T1000 (cell line): ENCODE measurements at regions not wholly inside any gene's neighbourhood (a gene's known extent, or its start where the extent isn't known, plus 50 kb on each side); places are given as distances from the start of the nearest gene placed in this dataset.
A peak's percentile ranks its signal among the peaks of the same experiment; 100 is the strongest.
"Not testable (repeated sequence)": the region's sequence is repeated elsewhere in the genome, so short reads cannot be mapped to it uniquely, and the experiment has no call there.

Source experiments
- DNase-seq: peaks from one replicate; lab custom pipeline; 2025; ENCODE audit warnings: mixed read lengths; lab: John Stamatoyannopoulos, UW

DNA sequence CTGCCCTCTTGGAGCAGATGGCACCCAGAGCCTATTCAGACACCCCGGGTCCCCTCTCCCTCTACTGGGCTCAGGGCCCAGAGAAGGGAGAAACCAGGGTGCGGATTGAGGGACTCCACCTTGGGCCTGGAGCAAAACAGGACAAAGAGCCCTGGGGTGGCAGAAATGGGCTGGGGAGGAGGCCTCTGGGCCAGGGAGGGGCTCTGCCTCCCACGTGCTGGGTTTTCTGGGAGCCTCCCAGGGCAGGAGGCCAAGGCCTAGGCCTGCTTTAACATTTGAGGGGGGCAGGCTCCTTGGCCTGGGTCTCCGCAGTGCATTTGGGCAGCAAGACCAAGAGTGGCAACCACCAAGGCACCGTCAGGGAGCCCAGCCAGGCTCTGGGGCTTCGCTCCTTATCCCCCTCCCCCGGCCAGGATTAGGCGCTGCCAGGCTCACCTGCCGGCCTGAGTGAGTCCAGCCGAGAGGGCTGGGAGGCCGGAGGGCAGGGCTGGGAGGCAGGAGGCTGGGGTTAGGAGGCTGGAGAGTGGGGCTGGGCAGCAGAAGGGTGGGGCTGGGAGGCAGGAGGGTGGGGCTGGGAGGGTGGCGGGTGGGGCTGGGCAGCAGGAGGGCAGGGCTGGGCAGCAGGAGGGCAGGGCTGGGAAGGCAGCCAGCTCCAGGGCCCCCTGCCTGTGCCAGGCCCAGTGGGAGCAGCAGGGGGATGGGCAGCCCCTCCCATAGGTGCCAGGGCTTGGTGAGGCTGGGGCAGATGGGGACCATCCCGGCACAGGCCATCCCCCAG is 101.8 kb upstream of the EIF5 start:
- DNase-seq, result no peak

GRCh38 chr14:103232831-103233319 is 101.2 kb upstream of the EIF5 start:
- DNase-seq, result no peak

DNA sequence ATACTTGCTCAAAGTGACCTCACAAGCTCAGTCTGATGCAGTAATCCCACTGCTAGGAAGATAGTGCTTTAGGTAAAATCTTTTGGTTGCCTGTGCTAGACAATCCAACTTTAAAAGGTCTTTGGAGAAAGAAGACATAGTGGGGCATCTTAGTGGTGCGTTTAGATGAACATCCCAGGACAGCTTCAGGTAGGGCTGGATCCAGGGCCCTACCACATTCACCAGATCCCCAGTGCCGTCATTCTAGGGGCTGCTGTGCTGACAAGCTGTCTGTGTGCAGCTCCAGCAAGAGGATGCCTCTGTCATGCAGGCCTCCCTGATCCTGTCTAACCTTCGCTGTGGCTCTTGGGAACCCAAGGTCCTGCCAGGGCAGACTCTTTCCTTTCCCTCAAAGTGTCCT is 100.7 kb upstream of the EIF5 start:
- no peak for DNase-seq

GRCh38 chr14:103234826-103235225 is 99.2 kb upstream of the EIF5 start:
- DNase-seq, result not testable (repeated sequence)

DNA sequence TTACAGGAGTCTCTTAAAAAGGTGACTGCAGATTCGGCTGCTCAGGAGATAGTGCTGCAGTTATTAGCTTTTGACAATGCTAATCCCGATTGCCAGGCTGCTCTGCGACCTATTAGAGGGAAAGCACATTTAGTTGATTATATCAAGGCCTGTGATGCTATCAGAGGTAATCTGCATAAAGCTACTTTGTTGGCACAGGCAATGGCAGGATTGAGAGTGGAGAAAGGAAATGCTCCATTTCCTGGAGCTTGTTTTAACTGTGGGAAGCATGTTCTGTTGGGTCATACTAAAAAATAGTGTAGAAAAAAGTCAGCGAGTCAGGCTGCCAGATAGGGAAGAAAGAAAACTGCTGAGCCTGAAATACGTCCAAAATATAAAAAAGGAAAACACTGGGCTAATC is 98.5 kb upstream of the EIF5 start:
- DNase-seq, result not testable (repeated sequence)

GRCh38 chr14:103239751-103240150 is 94.3 kb upstream of the EIF5 start:
- no peak for DNase-seq

DNA sequence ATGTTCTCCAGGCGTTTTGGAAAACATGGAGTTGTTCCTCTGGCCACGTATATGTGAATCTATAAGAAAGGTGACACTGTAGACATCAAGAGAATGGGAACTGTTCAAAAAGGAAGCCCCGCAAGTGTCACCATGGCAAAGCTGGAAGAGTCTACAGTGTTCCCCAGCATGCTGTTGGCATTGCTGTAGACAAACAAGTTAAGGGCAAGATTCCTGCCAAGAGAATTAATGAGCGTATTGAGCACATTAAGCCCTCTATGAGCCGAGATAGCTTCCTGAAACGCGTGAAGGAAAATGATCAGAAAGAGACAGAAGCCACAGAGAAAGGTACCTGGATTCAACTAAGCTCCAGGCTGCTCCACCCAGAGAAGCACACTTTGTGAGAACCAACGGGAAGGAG is 92.5 kb upstream of the EIF5 start:
- DNase-seq, result no peak

- no peak for DNase-seq
Measured at GRCh38 chr14:103243764-103244737, 90.0 kb upstream of the EIF5 start.

DNA sequence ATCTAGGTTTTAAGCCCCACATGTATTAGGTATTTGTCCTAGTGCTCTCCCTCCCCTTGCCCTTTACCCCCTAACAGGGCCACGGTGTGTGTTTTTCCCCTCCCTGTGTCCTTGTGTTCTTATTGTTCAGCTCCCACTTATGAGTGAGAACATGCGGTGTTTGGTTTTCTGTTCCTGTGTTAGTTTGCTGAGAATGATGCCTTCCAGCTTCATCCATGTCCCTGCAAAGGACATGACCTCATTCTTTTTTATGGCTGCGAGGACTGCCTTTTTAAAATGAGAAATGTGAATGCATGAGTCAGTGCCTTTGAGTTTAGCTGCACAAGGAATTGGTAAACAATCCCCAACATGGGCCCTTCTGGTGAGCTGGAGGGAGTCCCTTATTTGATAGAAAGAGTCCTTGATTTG is 88.4 kb upstream of the EIF5 start:
- not testable (repeated sequence) for DNase-seq

DNA sequence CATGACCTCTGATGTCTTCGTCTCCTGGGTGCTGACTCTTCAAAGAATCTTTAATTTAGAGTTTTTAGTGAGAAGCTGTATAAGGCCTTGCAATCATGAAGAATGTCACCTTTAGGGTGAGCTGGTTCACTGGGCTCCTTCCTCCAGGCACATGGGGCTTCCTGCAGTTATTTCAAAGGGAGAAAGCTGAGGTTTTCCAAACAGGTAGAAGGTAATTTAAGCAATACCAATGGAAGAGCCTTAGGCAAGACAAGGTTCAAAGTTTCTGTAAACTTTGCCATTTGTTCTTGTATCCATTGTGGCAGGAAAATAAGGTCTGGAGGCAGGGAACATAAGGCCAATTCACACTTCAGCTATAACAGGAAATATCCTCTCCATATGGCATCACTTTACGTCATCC is 88.0 kb upstream of the EIF5 start:
- DNase-seq, result no peak

DNA sequence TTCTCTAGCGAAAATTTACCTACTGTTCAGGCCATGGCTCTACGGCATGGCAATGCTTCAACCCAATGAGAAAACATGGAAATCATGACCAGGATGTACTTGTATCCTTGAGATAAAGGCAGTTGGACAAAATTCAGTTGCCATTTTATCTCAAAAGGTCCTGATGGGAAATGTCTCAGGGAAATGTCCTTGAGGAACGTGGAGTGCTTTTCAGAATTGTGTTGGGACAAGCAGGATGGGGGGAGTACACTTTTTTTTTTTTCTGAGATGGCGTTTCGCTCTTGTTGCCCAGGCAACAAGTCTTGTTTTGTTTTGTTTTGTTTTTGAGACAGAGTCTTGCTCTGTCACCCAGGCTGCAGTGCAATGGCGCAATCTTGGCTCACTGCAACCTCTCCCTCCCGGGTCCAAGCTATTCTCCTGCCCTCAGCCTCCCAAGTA is 86.8 kb upstream of the EIF5 start:
- DNase-seq, result no peak

DNA sequence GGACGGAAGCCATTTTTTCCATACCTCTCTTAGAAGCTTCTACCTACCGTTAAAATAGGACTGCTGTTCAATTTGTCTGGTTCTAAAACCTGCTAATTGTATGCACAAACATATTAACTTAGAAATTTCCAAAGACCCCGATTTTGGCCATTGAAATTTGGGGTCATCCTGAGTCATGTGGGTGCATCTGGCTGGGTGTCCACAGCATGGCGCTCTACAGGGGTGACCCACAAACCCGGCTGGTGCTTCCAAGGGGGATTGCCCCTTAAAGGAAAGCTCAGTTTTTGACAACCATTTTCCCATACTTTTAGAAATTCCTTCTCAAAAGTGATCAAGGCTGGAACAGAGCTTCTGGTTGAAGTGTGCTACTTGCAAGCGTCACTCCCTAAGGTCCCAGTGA is 83.9 kb upstream of the EIF5 start:
- no peak for DNase-seq

DNA sequence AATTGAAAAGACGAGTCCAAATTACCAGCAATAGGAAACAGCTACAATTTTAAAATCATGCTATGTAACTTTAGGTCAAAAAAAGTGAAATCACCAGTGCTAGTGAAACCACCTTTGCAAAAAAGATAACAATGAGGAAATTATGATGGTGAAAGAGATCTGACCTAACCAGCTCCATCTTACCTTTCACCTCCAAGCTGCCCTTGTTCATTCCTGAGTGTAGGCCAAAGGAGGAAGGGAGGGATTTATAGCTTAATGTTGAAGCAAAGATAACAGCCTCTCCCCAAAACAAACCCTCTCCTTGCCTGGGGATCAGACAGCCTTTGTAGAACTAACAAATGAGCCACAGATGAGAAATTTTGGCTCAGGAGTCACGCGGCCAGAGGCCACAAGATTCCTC is 83.2 kb upstream of the EIF5 start:
- DNase-seq, result no peak

GRCh38 chr14:103255555-103255954 is 78.5 kb upstream of the EIF5 start:
- DNase-seq, result no peak

DNA sequence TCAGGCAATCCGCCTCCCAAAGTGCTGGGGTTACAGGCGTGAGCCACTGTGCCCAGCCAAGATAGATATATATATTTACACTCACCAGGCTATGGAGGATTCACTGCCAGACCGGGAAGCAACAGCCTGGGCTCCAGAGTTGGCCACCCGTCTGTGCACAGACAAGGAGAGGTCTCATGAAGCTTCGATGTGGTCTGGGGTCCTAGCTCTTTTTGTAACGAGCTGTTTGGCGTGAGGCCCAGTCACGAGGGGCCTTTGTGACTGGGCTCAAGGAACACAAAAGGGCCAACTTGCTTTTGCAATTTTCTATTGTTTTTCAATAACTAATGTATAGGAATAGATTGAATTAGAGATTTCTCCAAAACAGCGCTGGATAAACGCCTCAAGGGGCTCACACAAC is 77.6 kb upstream of the EIF5 start:
- DNase-seq, result no peak

DNA sequence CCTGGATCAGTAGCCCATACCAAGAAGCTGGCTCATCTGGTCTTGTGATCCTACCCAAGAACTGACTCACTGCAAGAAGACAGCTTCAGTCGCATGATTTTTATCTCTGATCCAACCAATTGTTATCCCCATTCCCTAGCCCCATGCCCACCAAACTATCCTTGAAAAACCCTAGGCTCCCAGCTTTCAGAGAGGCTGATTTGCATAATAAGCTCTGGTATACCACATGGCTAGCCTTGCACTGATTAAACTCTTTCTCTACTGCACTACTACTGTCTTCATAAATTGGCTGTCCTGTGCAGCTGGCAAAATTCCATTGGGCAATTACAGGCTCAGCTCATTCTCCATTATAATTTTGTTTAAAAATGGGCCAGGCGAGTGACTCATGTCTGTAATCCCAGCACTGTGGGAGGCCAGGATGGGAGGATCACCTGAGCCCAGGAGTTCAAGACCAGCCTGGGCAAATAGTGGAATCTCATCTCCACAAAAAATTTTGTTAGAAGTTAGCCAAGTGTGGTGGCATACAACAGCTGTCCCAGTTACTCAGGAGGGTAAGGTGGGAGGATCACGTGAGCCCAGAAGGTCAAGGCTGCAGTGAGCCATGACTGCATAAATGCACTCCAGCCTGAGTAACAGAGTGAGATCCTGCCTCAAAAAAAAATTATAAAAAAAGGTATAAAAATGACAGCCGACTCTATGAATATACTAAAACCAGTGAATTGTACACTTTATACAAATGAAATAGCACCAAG is 76.7 kb upstream of the EIF5 start:
- DNase-seq, result peak; percentile 17

- DNase-seq, result no peak
Measured at GRCh38 chr14:103258211-103258610, 75.8 kb upstream of the EIF5 start.

- no peak for DNase-seq
Measured at GRCh38 chr14:103259184-103259583, 74.9 kb upstream of the EIF5 start.

DNA sequence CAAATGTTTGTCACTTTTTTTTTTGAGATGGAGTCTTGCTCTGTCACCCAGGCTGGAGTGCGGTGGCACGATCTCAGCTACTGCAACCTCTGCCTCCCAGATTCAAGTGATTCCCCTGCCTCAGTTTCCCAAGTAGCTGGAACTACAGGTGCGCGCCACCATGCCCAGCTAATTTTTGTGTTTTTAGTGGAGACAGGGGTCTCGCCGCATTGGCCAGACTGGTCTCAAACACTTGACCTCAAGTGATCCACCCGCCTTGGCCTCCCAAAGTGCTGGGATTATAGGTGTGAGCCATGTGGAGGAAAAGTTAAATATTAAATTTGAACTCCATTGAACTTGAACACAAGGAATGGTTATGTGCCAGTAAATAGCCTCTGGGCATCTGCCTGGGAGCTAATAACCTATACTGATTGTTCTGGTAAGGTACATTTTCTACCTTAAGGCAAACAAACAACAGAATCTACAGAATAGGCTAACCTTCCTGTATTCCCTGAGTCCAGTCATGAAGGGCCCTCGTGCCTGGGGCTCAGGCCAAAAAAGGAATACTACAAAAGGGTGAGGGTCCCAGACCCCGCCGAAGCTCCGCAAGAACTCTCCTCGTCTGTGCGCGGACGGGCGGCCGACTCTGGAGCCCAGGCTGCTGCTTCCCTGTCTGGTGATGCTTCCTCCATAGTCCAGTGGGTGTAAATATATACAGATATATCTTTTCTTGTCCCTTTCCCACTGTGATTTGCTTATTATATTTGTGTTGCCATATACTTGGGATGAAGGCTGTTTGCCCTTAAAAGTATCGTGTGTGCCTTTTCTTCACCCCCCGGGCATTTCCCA is 74.0 kb upstream of the EIF5 start:
- DNase-seq, result no peak

GRCh38 chr14:103260629-103261124 is 73.4 kb upstream of the EIF5 start:
- no peak for DNase-seq
